ENCODE measurements at regions not wholly inside any gene's neighbourhood (a gene's known extent, or its start where the extent isn't known, plus 50 kb on each side); places are given as distances from the start of the nearest gene placed in this dataset.
"Not testable (repeated sequence)": the region's sequence is repeated elsewhere in the genome, so short reads cannot be mapped to it uniquely, and the experiment has no call there.

GRCh38 chr7:140260352-140261104 lies 83.7 kb upstream of the KDM7A start:
- in situ Hi-C loops (cut with MboI; ENCODE audit: low sequenced_read_pairs, unreplicated experiment) = no loop called here
- no peak for TF ChIP-seq CTCF (IDR thresholded peaks at IDR 0.05; ENCODE audit: borderline replicate concordance, control extremely low read depth, extremely low read depth, insufficient read depth, missing control alignments)
- no peak for DNase-seq (ENCODE audit: low spot score)

- in situ Hi-C loops (cut with MboI; ENCODE audit: low sequenced_read_pairs, unreplicated experiment) = not testable (repeated sequence)
Measured at GRCh38 chr7:140257278-140257677, 80.5 kb upstream of the KDM7A start.

GRCh38 chr7:140254976-140255375 lies 78.2 kb upstream of the KDM7A start:
- in situ Hi-C loops (cut with MboI; ENCODE audit: low sequenced_read_pairs, unreplicated experiment) = not testable (repeated sequence)

More at GRCh38 chr7:140257278-140257677, 80.5 kb upstream of the KDM7A start:
- DNase-seq (ENCODE audit: low spot score) = not testable (repeated sequence)

GRCh38 chr7:140249036-140249806 lies 72.4 kb upstream of the KDM7A start:
- TF ChIP-seq CTCF (IDR thresholded peaks at IDR 0.05; ENCODE audit: borderline replicate concordance, control extremely low read depth, extremely low read depth, insufficient read depth, missing control alignments) = no peak
- DNase-seq (ENCODE audit: low spot score) = no peak

More at GRCh38 chr7:140254976-140255375, 78.2 kb upstream of the KDM7A start:
- not testable (repeated sequence) for DNase-seq (ENCODE audit: low spot score)

GRCh38 chr7:140247559-140247958 lies 70.8 kb upstream of the KDM7A start:
- in situ Hi-C loops (cut with MboI; ENCODE audit: low sequenced_read_pairs, unreplicated experiment) = no loop called here
- no peak for DNase-seq (ENCODE audit: low spot score)
- no peak for TF ChIP-seq CTCF (IDR thresholded peaks at IDR 0.05; ENCODE audit: borderline replicate concordance, control extremely low read depth, extremely low read depth, insufficient read depth, missing control alignments)

More at GRCh38 chr7:140249036-140249806, 72.4 kb upstream of the KDM7A start:
- in situ Hi-C loops (cut with MboI; ENCODE audit: low sequenced_read_pairs, unreplicated experiment) = no loop called here

- in situ Hi-C loops (cut with MboI; ENCODE audit: low sequenced_read_pairs, unreplicated experiment) = no loop called here
- no peak for TF ChIP-seq CTCF (IDR thresholded peaks at IDR 0.05; ENCODE audit: borderline replicate concordance, control extremely low read depth, extremely low read depth, insufficient read depth, missing control alignments)
- no peak for DNase-seq (ENCODE audit: low spot score)
Measured at GRCh38 chr7:140245611-140246105, 68.9 kb upstream of the KDM7A start.

- in situ Hi-C loops (cut with MboI; ENCODE audit: low sequenced_read_pairs, unreplicated experiment) = no loop called here
- TF ChIP-seq CTCF (IDR thresholded peaks at IDR 0.05; ENCODE audit: borderline replicate concordance, control extremely low read depth, extremely low read depth, insufficient read depth, missing control alignments) = no peak
- no peak for DNase-seq (ENCODE audit: low spot score)
Measured at GRCh38 chr7:140242057-140243031, 65.6 kb upstream of the KDM7A start.

Measured in GM13976 (cell line).